NOMO-1 treated with dmso at 0.1 percent for 144 hours (cell line): ENCODE measurements at regions not wholly inside any gene's neighbourhood (a gene's known extent, or its start where the extent isn't known, plus 50 kb on each side); places are given as distances from the start of the nearest gene placed in this dataset.

Experiments
- DNase-seq: peaks from one replicate; lab custom pipeline; 2025; ENCODE audit not compliant: unreplicated experiment; lab: John Stamatoyannopoulos, UW

- DNase-seq: no peak
Observed at GRCh38 chr1:94599095-94599813, 57.7 kb upstream of the F3 start.

DNA sequence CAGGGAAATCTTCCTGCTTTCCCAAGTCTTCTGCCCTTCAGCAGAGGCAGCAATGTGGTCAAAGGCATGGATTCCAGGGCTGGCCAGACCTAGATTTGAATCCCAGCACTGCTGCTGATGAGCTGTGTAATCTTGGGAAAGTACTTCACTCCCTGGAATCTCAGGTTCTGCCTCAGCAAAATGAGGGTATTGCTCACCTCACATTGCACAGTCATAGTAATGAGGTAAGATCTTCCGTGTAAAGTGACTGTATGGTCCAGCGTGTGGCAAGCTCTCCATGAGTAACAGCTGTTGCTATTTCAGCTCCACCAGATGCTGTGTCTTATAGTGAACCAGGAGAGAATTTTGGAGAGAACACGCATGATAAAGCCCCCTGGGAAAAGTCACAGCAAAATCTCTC is 56.1 kb upstream of the F3 start:
- no peak for DNase-seq

DNA sequence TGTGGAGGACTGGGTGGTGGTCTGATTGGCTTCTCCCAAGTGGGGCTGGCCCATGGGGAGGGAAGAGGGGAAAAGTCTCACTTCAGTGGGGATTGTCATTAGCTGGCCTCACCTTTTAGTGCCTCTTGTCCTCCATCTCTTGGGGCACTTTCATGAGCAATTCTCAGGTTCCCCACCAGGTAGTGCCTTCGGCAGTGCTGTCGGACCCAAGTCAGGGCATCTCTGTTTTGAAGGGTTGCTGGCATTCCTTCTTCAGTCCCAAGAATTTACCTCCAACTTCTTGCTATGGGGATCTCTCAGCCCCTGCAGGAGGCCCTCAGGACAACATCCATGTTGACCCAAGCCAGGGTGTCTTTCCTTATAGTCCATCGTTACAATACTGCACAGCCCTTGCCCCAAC is 54.7 kb upstream of the F3 start:
- no peak for DNase-seq

- DNase-seq: no peak
Observed at GRCh38 chr1:94595658-94596057, 54.1 kb upstream of the F3 start.

- no peak for DNase-seq
Observed at GRCh38 chr1:94593611-94594010, 52.1 kb upstream of the F3 start.

- DNase-seq: no peak
Observed at GRCh38 chr1:94592571-94592920, 51.0 kb upstream of the F3 start.

DNA sequence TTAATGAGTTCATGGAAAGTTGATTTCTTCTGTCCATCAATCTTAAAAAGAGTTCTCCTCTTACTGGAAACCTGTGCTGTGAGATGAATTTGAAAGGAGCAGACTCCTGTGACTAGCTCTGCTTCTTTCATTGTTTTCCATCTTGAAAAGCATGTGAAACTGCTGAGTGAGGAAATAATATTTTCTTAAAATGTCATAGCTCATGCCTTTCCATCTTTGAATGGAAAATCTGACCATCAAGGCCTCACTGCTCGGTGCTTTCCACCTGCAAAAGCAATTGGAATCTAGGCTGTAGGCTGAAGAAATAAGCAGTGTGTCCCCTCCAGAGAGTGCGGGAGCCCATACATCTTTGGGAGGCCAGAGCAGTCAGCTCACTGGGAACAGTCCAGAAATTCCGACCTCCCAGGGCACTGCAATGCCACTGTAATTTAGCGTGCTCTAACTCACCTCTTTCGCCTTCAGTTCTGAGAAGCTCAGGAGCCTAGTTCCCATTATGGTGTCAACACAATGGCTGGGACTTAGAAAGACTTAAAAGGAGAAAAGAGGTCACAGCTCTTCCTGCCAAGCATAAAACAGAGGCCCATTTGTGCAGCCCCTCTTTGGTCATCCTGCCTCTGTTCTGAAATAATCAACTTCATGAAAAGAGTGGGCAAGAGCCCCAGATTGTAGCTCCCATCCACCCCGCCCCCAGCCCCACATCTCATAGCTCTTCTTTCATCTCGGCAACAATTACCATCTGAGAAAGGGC is 50.4 kb upstream of the F3 start:
- no peak for DNase-seq
